Natural killer cell (primary cell): ENCODE measurements at regions not wholly inside any gene's neighbourhood (a gene's known extent, or its start where the extent isn't known, plus 50 kb on each side); places are given as distances from the start of the nearest gene placed in this dataset.

Source experiments
- ATAC-seq, 3 donors: fragments of 150-1000 bp in 2 of 3; fragments of 200-7000 bp in 1 of 3; cut with Tn5 transposase; 1 replicate in 1 of 3; 2 replicates in 2 of 3; pipeline ENCODE4 v1.10.0; 2021; ENCODE audit warnings: mild to moderate bottlenecking in 2 of 3, moderate library complexity in 2 of 3
- DNase-seq, 2 donors: peaks; one replicate each; pipeline versions ENCODE4 v3.0.0 to v3.0.0-alpha.2; 2013 to 2021; ENCODE audit warnings: mixed read lengths in 1 of 2
- H3K27ac ChIP-seq: one replicate; pipeline ENCODE4 v1.5.1; 2013; ENCODE audit warnings: mild to moderate bottlenecking, low read length
- H3K27me3 ChIP-seq: one replicate; pipeline ENCODE4 v1.6.1; 2013; ENCODE audit warnings: low read length; ENCODE audit not compliant: control insufficient read depth, insufficient read depth
- H3K36me3 ChIP-seq: one replicate; pipeline ENCODE4 v1.6.1; 2013; ENCODE audit warnings: low read length; ENCODE audit not compliant: control insufficient read depth, insufficient read depth
- H3K4me1 ChIP-seq: one replicate; pipeline ENCODE4 v1.6.1; 2013; ENCODE audit warnings: low read length; ENCODE audit not compliant: control insufficient read depth, insufficient read depth
- H3K4me3 ChIP-seq: one replicate; pipeline ENCODE4 v1.5.1; 2013; ENCODE audit warnings: low read length
- H3K9me3 ChIP-seq: one replicate; pipeline ENCODE4 v1.6.1; 2013; ENCODE audit warnings: low read length; ENCODE audit not compliant: control insufficient read depth, insufficient read depth
- H3K27ac Mint-ChIP-seq, 2 donors: one replicate each; pipeline ENCODE4 v1.8.0; 2022; ENCODE audit warnings: mild to moderate bottlenecking in 2 of 2, mixed read lengths in 2 of 2, moderate library complexity in 1 of 2
- H3K27me3 Mint-ChIP-seq, 2 donors: one replicate each; pipeline ENCODE4 v1.8.0; 2022; ENCODE audit warnings: low read depth in 2 of 2, mixed read lengths in 2 of 2
- H3K36me3 Mint-ChIP-seq: one replicate; pipeline ENCODE4 v1.8.0; 2022; ENCODE audit warnings: mixed read lengths
- H3K4me1 Mint-ChIP-seq, 2 donors: one replicate each; pipeline ENCODE4 v1.8.0; 2022; ENCODE audit warnings: mixed read lengths in 2 of 2
- H3K4me3 Mint-ChIP-seq: one replicate; pipeline ENCODE4 v1.8.0; 2022; ENCODE audit warnings: mild to moderate bottlenecking, moderate library complexity, mixed read lengths
- H3K9me3 Mint-ChIP-seq, 2 donors: one replicate each; pipeline ENCODE4 v1.8.0; 2022; ENCODE audit warnings: mixed read lengths in 2 of 2
- WGBS: methylation state at CpG from one replicate; pipeline ENCODE4 v1.1.7; 2013; ENCODE audit warnings: missing lambda C conversion rate; ENCODE audit not compliant: insufficient coverage; 5-methylcytosine and 5-hydroxymethylcytosine counted together
- intact Hi-C: fragments of 100-400 bp; cut with micrococcal nuclease; formaldehyde crosslinking; loops from one replicate; pipeline ENCODE4 v1.14.2; 2022
- TF ChIP-seq, protein P1 (sequence below): fragments of 200-600 bp; IDR thresholded peaks from one replicate; pipeline ENCODE4 v1.8.0; 2022; ENCODE audit warnings: antibody characterized with exemption

DNA sequence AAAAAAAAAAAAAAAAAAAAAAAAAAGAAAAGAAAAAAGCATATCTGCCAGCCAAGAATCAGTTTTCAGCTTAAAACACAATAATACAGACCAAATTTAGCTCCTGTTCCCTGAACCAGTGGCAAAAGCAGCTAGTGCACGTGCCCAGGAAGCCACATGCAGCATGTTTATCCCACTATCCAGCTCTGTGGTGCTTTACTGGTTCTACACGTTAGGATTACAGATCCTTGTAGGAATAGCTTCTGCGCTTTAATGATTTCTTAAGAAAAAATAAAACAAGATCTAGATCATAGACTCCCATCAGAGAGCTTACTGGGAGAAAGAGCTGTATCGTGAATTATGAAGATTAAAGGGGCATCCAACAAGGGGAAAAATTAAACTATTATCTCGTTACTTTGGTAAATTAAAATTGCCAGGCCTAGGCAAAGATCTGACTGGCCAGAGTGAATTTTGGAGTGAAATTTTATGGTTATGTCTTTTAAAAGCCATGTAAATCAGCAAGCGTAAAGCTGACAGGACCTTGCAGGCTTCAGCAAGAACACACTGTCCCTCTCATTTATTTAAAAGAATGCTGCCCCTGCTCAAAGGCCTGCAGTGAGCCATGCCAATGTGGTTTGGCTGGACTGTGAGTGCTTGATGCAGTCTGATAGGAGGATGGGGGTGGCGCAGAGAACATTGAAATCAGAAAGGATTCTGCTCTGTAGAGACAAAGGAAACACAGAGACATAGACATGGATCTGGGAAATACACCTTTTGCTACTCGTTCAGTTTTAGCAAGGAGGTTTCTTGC, 177.3 kb upstream of the PHYHIPL start:
- no peaks in the 10 kb centered on the region for H3K4me1 Mint-ChIP-seq
- Histone ChIP-seq H3K4me1 (no peaks in the 10 kb centered on the region), H3K9me3 (no peaks in the 10 kb centered on the region), H3K36me3 (no peaks in the 10 kb centered on the region), H3K27me3 (no peaks in the 10 kb centered on the region), H3K4me3 (no peak overlapping the region), H3K27ac (no peak overlapping the region)
- TF ChIP-seq, protein P1, sequence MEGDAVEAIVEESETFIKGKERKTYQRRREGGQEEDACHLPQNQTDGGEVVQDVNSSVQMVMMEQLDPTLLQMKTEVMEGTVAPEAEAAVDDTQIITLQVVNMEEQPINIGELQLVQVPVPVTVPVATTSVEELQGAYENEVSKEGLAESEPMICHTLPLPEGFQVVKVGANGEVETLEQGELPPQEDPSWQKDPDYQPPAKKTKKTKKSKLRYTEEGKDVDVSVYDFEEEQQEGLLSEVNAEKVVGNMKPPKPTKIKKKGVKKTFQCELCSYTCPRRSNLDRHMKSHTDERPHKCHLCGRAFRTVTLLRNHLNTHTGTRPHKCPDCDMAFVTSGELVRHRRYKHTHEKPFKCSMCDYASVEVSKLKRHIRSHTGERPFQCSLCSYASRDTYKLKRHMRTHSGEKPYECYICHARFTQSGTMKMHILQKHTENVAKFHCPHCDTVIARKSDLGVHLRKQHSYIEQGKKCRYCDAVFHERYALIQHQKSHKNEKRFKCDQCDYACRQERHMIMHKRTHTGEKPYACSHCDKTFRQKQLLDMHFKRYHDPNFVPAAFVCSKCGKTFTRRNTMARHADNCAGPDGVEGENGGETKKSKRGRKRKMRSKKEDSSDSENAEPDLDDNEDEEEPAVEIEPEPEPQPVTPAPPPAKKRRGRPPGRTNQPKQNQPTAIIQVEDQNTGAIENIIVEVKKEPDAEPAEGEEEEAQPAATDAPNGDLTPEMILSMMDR: no peak
- 92% methylated on average over 8 of the region's 8 CpGs for WGBS
- ATAC-seq (no peak), DNase-seq (no peak)
- no peaks in the 10 kb centered on the region for H3K36me3 Mint-ChIP-seq
- intact Hi-C loops: no loop called here
- H3K4me3 Mint-ChIP-seq: no peak overlapping the region
- no peak overlapping the region for H3K27ac Mint-ChIP-seq
- peaks cover 7 to 12% of the 10 kb centered on the region in 2 donors for H3K9me3 Mint-ChIP-seq
- H3K27me3 Mint-ChIP-seq: no peaks in the 10 kb centered on the region

DNA sequence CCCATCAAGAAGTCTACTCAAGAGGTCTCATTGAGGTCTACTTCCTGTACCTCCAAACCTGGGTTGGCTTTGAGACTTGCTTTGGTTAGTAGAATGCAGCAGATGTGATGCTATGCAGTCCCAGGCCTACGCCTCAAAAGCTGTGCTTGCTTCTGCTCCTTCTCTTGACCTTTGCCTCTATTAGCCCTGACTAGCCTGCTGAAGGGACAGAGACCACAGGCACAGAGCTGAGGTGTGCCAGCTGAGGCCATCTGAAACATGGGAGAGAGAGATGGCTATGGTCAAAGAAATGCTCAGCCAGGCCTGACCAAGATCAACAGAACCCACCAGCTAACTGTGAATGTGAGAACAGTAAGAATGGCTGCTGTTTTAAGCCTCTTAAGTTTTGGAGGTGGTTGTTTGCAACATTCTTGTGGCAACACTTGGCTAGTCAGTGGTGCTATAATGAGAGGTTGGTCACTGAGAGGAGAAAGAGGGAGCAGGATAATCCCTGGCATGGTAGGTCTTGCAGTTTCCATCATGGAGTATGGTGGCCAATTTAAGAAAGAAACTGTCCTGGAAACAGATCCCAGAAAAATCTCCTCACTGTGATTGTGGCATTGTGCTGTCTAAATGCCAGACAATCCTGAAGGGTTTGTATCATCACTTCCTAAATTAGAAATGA, 176.1 kb upstream of the PHYHIPL start:
- ATAC-seq: no peak
- H3K4me3 Mint-ChIP-seq: no peak overlapping the region
- Histone ChIP-seq H3K4me3 (no peak overlapping the region), H3K36me3 (no peaks in the 10 kb centered on the region), H3K27me3 (no peaks in the 10 kb centered on the region), H3K27ac (no peak overlapping the region), H3K9me3 (no peaks in the 10 kb centered on the region), H3K4me1 (no peaks in the 10 kb centered on the region)
- no peak for DNase-seq
- H3K27me3 Mint-ChIP-seq: no peaks in the 10 kb centered on the region
- intact Hi-C loops: no loop called here
- peaks cover 7 to 12% of the 10 kb centered on the region in 2 donors for H3K9me3 Mint-ChIP-seq
- no peak overlapping the region for H3K27ac Mint-ChIP-seq
- 94% methylated on average over 1 of the region's 1 CpG for WGBS
- TF ChIP-seq, protein P1: no peak
- H3K36me3 Mint-ChIP-seq: no peaks in the 10 kb centered on the region
- H3K4me1 Mint-ChIP-seq: no peaks in the 10 kb centered on the region

DNA sequence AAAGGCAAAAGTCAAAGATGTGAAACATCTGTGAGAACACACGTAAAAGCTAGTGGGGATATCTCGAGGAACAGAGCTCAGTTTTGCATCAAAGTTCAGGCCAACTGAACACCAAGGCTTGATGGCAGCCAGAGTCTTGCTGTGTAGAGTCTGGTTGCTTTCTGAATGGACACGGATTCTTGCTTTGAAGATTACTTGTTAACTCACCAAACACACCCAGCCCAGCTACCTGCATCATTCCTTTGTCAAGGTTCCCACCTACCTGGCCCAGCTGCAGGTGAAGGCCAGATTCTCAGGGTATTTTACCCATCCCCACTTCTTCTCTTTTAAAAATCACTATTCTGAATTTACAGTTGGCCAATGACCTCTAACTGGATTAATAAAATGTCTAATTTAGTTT, 174.4 kb upstream of the PHYHIPL start:
- ATAC-seq (no peak), DNase-seq (no peak)
- WGBS: 68% methylated on average over 3 of the region's 3 CpGs
- no peaks in the 10 kb centered on the region for H3K4me1 Mint-ChIP-seq
- Histone ChIP-seq H3K4me1 (no peaks in the 10 kb centered on the region), H3K4me3 (no peak overlapping the region), H3K36me3 (no peaks in the 10 kb centered on the region), H3K9me3 (no peaks in the 10 kb centered on the region), H3K27me3 (no peaks in the 10 kb centered on the region), H3K27ac (no peak overlapping the region)
- H3K9me3 Mint-ChIP-seq: peaks cover 4 to 8% of the 10 kb centered on the region in 2 donors
- no peaks in the 10 kb centered on the region for H3K27me3 Mint-ChIP-seq
- no peaks in the 10 kb centered on the region for H3K36me3 Mint-ChIP-seq
- no peak overlapping the region for H3K4me3 Mint-ChIP-seq
- intact Hi-C loops: no loop called here
- TF ChIP-seq, protein P1: no peak
- no peak overlapping the region for H3K27ac Mint-ChIP-seq
